A549 (cell line): ENCODE measurements at regions not wholly inside any gene's neighbourhood (a gene's known extent, or its start where the extent isn't known, plus 50 kb on each side); places are given as distances from the start of the nearest gene placed in this dataset.

Experiments
- CHD2 ChIP-seq: fragments of 150-350 bp; IDR thresholded peaks from 2 replicates; pipeline ENCODE4 v1.6.1; 2014; ENCODE audit warnings: low read length; ENCODE audit not compliant: partially characterized antibody
- EHF ChIP-seq: fragments of 250-450 bp; sonication (Bioruptor Pico); IDR thresholded peaks from 2 replicates; pipeline ENCODE4 v1.5.0; 2020; ENCODE audit warnings: mild to moderate bottlenecking
- HDAC2 ChIP-seq: fragments of 200-600 bp; sonication (generic); IDR thresholded peaks from 2 replicates; pipeline ENCODE4 v1.6.1; 2016
- POLR2A ChIP-seq: IDR thresholded peaks from 2 replicates; pipeline ENCODE4 v1.6.1; 2012; ENCODE audit warnings: mild to moderate bottlenecking, low read length

DNA sequence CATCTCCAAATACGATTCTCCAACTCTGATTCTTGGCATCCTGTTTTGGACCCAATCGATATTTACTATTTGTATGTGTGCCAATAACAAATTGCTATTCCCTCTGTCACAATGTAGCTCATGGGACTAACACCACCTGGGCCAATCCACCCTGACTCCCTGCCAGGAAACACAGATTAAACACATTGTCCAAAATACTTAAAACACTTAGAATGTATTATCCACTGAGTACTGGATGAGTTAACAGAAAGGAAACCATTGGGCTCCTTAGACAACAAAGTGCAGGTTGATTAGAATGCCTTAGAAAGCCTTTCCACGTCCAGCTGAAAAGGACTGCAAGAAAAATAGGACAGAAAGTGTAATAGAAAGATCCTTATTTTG lies 79.4 kb upstream of the ARHGAP28 start:
- TF ChIP-seq CHD2 (no peak), POLR2A (no peak), HDAC2 (no peak), EHF (CRISPR knock-in tag) (no peak)
